HG03469 (cell line): ENCODE measurements at regions not wholly inside any gene's neighbourhood (a gene's known extent, or its start where the extent isn't known, plus 50 kb on each side); places are given as distances from the start of the nearest gene placed in this dataset.
"Not testable (repeated sequence)": the region's sequence is repeated elsewhere in the genome, so short reads cannot be mapped to it uniquely, and the experiment has no call there.

ENCODE experiments used
- ATAC-seq: cut with Tn5 transposase; IDR thresholded peaks from one replicate; pipeline ENCODE4 v1.9.1; 2021; ENCODE audit warnings: mild to moderate bottlenecking, moderate library complexity, moderate number of reproducible peaks; ENCODE audit not compliant: unreplicated experiment

DNA sequence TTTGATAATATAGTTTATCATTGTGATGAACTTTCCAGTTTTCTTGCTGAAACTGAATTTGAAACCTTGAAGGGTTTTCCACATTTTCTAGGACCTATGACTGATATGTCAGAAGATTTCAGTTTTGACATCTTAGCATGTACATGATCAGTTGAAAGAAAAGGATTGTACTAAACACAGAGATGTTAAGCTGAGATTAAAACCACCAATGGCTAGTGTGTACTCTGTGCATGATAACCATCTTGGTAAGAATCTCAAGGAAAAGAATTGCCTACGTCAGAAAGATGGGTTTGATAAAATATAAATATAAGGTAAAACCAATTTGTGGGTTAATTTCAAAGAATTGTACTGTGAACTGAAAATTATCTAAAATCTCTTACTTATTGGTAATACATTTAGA lies 776.4 kb downstream of the GATA3 start:
- ATAC-seq: no peak

GRCh38 chr10:8835453-8836167 lies 781.1 kb downstream of the GATA3 start:
- ATAC-seq: no peak

- ATAC-seq: no peak
Measured at GRCh38 chr10:8840356-8840755, 785.9 kb downstream of the GATA3 start.

- ATAC-seq: no peak
Measured at GRCh38 chr10:8844141-8844540, 789.7 kb downstream of the GATA3 start.

DNA sequence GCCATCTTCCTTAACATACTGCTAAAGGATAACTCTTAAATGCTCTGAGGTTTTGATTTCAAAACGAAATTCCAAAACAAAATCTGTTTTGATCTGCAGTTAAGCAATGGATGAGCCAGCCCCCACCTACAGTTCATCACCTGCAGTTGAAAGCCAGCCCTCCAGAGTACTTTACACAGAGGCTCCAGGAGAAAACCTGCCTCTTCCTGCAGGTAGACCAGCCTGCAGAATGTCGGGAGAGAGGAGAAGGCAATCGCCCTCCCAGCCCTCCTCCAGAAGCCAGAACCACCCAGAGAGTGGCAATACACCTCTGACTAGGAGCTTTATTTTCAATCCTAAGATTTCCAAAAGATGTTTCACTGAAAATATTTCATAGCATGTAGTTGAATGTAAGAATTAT lies 798.1 kb downstream of the GATA3 start:
- no peak for ATAC-seq

DNA sequence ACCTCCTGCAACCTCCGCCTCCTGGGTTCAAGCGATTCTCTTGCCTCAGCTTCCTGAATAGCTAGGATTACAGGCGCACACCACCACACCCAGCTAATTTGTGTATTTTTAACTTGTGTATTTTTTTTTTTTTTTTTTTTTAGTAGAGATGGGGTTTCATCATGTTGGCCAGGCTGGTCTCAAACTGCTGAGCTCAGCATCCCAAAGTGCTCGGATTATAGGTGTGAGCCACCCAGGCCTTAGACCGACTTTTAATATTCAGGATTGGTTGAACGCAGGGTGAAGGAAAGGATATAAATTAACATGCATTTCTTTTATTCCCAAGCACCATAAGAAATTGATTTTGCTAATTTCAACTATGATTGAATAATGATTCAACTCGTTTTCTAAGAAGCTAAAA lies 798.6 kb downstream of the GATA3 start:
- ATAC-seq: no peak

DNA sequence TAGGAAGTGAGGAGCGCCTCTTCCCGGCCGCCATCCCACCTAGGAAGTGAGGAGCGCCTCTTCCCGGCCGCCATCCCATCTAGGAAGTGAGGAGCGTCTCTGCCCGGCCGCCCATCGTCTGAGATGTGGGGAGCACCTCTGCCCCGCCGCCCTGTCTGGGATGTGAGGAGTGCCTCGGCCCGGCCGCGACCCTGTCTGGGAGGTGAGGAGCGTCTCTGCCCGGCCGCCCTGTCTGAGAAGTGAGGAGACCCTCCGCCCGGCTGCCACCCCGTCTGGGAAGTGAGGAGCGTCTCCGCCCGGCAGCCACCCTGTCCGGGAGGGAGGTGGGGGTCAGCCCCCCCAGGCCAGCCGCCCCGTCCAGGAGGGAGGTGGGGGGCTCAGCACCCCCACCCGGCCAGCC lies 814.4 kb downstream of the GATA3 start:
- ATAC-seq: not testable (repeated sequence)

GRCh38 chr10:8873310-8873709 lies 818.8 kb downstream of the GATA3 start:
- ATAC-seq: no peak

GRCh38 chr10:8874268-8874667 lies 819.8 kb downstream of the GATA3 start:
- no peak for ATAC-seq

DNA sequence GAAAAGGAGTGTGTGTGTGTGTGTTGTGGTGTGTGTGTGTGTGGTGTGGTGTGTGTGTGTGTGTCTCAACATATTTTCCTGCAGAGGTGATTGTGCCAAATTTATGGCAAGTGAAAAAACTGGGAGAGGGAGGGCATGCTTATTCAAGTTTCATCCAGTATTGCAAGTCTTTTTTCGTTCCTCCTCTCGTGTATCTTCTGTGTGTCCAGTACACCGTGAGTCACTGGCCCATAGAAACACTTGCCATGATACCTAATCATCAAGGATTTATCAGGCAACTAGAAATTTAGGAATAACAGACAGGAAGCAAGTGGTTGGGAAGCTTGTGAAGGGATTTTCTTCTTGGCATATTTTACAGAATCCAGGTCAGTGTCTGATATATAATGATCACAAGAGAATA lies 820.5 kb downstream of the GATA3 start:
- ATAC-seq: no peak

- no peak for ATAC-seq
Measured at GRCh38 chr10:8876171-8876570, 821.7 kb downstream of the GATA3 start.

DNA sequence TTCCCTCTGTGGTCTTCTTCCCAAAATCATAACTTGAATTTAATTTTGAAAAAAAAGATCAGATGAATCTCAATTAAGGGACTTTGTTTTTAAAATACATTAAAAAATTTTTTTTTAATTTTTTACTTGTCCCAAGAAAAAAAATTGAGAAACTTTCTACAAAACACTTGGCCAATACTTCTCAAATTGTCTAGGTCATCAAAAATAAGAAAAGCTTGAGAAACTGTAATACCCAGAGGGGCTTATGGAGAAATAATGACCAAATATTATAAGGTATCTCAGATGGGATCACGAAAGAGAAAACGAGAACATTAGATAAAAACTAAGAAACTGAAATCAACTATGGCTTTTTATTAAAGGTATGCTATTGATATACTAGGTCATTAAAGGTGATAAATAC lies 835.0 kb downstream of the GATA3 start:
- ATAC-seq: no peak

- no peak for ATAC-seq
Measured at GRCh38 chr10:8893102-8893501, 838.6 kb downstream of the GATA3 start.

DNA sequence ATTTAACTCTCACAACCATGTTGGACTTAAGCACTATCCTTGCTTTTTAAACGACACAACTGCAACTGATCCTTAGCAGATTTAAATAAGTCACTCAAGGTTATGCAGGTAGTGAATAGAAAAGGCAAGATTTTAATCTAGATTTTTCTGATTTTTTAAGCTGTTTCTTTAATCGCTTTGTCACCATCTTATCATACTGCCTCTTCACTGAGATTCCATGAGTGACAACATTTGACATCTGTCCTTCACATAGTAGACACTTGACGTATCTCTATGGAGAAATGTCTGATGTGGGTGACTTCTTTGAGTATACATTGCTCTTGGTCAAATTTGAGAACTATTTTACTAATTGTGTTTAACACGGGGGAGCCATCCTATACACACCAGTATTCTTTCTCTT lies 839.7 kb downstream of the GATA3 start:
- no peak for ATAC-seq

DNA sequence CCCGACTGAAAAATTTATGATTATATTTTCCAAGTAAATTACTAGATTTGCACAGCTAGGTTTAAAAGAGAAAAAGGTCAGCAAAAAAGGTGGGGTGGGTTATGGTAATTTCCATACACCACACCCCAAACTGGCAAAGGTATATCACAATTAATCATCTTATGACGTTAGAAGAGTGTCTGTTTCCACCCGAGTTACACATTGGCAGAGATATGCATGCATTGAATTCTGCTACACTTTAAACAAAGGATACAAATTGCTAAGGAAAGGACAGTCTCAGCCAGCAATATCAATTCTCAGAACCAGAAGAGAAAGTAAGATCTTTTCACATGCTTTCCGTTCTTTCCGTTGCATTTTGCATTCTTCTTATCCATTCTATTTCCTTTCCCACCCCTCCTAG lies 843.3 kb downstream of the GATA3 start:
- no peak for ATAC-seq

DNA sequence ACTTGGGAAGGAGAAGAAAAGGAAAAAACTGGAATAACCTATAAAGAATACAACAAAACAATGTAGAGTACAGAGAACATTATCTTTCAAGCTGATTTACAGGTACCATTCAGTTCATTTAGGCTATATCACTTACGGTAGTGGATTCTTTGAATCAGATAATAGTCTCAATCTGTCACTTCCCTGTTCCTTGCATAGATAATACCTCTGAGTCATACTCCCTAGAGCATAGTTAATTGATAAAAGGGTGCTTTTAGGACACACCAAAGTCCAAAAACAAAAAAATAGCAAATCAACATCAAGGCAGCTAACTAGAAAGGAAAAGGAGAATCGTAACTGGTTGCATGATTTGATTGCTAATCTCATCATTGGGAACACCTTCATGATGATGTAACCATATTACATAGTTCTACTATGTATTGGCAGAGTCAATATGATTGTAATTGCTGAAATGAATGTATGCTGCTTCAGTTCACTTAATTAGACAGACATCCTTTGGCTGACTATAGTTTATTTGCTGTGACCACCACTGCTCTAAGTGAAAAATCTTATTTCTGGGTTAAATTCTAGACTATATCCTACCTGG lies 844.4 kb downstream of the GATA3 start:
- no peak for ATAC-seq

- ATAC-seq: no peak
Measured at GRCh38 chr10:8902926-8903325, 848.4 kb downstream of the GATA3 start.

GRCh38 chr10:8908013-8908412 lies 853.5 kb downstream of the GATA3 start:
- no peak for ATAC-seq

DNA sequence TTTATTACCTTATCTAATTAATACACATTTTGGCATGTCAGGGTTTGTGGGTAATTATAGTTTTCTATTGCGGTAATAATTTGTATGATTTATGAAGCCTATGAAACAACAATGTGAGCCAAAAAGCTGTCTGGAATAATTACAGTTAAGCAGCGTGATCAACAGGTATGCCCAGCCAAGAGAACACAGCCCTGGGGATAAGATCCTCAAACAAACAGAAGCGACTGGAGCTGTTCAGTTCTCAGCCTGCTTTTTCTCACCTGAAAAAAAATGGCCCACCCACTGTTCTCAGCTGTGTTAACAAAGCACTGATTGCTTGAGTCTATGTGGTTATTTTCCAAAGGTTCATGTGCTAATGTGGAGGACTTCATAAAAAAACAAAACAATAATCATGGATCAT lies 855.8 kb downstream of the GATA3 start:
- no peak for ATAC-seq

- ATAC-seq: no peak
Measured at GRCh38 chr10:8911032-8911431, 856.5 kb downstream of the GATA3 start.

DNA sequence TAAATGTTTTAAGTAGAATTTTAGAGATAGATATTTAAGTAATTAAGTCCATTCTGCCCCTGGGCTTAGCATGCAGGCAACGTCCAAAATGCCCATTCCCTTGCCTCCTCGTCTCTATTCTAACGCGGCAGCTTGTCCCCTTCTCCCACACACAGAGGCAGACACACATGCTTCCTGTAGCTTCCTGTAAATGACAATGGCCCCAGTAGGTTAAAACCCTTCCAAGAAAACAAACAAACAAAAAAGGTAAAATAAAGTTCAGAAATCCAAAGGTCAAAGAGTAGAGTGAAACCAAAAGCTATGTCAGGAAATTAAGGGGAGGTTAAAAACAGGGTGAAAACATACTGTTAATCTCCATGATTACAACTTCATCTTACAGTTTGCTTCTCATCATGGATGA lies 857.6 kb downstream of the GATA3 start:
- no peak for ATAC-seq

- no peak for ATAC-seq
Measured at GRCh38 chr10:8913720-8914119, 859.2 kb downstream of the GATA3 start.

- no peak for ATAC-seq
Measured at GRCh38 chr10:8919280-8919679, 864.8 kb downstream of the GATA3 start.
